NCI-H524 (cell line): ENCODE measurements at regions not wholly inside any gene's neighbourhood (a gene's known extent, or its start where the extent isn't known, plus 50 kb on each side); places are given as distances from the start of the nearest gene placed in this dataset.
A peak's percentile ranks its signal among the peaks of the same experiment; 100 is the strongest.

Source experiments
- DNase-seq, 2 experiments: peaks; one replicate each; lab custom pipeline; 2025; lab: John Stamatoyannopoulos, UW

DNA sequence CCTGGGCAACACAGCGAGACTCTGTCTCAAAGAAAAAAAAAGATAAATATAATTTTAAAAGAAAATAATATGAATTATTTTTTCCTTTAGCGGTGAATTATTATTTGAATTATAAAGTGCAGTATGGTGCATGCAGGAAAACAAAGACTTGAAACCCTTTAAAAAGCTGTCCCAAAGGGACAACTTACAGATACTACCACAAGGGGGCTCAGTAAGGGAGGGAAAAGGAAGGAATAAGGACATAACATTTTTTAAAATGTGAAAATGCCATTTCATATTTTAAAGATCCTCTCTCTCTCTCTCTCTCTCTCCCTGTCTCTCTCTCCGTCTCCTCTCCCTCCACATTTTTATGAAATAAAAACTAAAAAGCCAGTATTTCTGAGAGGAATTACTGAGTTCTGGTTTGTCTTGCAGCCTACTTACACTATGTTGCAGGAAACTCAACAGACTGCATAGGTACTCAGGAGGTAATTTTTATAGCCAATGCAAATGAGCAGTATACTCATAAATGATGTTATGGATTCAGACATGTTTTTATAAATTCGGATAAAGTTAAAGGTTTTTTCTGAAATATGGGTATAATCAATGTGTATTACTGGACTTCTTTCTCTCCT is 455.0 kb upstream of the GJE1 start:
- peak; percentile 15 to 53 for DNase-seq

- DNase-seq, result peak in 1 of 2 experiments; percentile 44
Observed at GRCh38 chr6:141675957-141676356, 456.8 kb upstream of the GJE1 start.

- no peak for DNase-seq
Observed at GRCh38 chr6:141669141-141669540, 463.6 kb upstream of the GJE1 start.

- no peak for DNase-seq
Observed at GRCh38 chr6:141667580-141668309, 465.0 kb upstream of the GJE1 start.

GRCh38 chr6:141666187-141666586 is 466.5 kb upstream of the GJE1 start:
- DNase-seq, result no peak

- no peak for DNase-seq
Observed at GRCh38 chr6:141664744-141665143, 468.0 kb upstream of the GJE1 start.

DNA sequence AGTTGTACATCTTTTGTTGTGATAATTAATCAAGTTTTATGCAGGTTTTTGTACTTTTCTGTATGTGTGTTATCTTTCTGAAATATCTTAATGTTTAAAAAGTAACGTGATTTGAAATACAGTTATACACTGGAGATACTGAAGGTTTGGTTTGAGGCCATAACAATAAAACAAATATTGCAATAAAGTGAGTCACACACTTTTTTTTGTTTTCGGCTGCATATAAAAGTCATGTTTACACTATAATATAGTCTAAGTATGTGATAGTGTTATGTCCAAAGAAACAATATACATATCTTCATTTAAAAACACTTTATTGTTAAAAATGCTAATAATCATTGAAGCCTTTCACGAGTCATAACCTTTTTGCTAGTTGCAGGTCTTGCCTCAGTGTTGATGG is 473.1 kb upstream of the GJE1 start:
- DNase-seq, result no peak

- no peak for DNase-seq
Observed at GRCh38 chr6:141658696-141659095, 474.0 kb upstream of the GJE1 start.

DNA sequence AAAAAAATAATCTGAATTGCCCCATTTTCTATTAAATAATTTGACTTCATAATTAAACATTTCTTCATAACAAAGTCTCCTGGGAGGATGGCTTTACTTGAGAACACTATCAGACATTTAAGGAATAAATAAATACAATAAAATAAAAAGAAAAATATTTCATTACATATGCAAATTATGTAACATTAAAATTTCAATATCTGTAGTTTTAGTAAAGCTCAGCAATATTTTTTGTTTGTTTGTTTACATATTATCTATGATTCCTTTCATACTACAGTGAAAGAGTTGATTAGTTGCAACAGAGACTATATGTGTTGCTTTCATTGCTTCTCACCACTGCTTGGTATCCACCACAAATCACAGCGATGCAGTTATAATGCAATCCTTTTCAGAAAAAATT is 474.9 kb upstream of the GJE1 start:
- DNase-seq, result no peak

GRCh38 chr6:141653590-141653989 is 479.1 kb upstream of the GJE1 start:
- peak in 1 of 2 experiments; percentile 28 for DNase-seq

DNA sequence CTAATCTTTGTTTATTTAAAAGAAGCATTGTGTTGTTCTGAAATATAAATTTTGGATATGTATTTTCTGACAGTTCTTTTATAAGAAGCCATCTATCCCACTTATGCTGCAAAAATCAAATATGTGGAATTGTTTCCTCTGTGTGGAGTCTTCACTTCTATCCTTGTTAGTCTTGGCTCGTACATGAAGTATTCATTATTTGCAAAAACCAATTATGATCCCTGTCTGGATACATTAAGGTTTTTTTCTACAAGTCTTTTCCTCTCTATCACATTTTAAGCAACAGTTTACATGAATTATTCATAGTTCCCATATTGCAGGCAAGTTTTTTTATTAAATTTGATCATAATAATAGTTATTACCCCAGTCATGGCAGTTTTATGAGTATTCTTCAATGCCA is 490.8 kb upstream of the GJE1 start:
- no peak for DNase-seq

- DNase-seq, result no peak
Observed at GRCh38 chr6:141641406-141641805, 491.3 kb upstream of the GJE1 start.

- no peak for DNase-seq
Observed at GRCh38 chr6:141635621-141636020, 497.1 kb upstream of the GJE1 start.

GRCh38 chr6:141634269-141634668 is 498.5 kb upstream of the GJE1 start:
- DNase-seq, result no peak

DNA sequence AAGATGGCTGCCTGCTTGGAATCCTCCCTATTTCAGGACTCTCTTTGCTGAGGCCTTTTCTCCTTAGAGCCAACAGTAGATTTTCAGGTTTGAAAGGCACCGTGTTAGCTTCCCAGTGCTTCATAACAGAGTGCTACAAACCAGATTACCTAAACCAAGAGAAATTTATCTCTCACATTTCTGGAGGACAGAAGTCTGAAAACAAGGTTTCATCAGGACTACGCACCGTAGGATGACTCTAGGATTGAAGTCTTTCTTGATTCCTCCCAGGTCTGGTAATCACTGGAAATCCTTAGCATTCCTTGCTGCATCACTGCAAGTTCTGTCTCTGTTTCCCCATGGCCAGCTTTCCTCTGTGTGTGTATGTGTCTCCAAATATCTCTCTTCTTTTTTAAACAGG is 508.4 kb upstream of the GJE1 start:
- no peak for DNase-seq

- no peak for DNase-seq
Observed at GRCh38 chr6:141618180-141618581, 514.5 kb upstream of the GJE1 start.

- DNase-seq, result no peak
Observed at GRCh38 chr6:141610741-141611140, 522.0 kb upstream of the GJE1 start.

- DNase-seq, result no peak
Observed at GRCh38 chr6:141607956-141608355, 524.8 kb upstream of the GJE1 start.

- no peak for DNase-seq
Observed at GRCh38 chr6:141598487-141598886, 534.2 kb upstream of the GJE1 start.

GRCh38 chr6:141594874-141595273 is 537.9 kb upstream of the GJE1 start:
- DNase-seq, result peak in 1 of 2 experiments; percentile 12

GRCh38 chr6:141593311-141593710 is 539.4 kb upstream of the GJE1 start:
- no peak for DNase-seq

DNA sequence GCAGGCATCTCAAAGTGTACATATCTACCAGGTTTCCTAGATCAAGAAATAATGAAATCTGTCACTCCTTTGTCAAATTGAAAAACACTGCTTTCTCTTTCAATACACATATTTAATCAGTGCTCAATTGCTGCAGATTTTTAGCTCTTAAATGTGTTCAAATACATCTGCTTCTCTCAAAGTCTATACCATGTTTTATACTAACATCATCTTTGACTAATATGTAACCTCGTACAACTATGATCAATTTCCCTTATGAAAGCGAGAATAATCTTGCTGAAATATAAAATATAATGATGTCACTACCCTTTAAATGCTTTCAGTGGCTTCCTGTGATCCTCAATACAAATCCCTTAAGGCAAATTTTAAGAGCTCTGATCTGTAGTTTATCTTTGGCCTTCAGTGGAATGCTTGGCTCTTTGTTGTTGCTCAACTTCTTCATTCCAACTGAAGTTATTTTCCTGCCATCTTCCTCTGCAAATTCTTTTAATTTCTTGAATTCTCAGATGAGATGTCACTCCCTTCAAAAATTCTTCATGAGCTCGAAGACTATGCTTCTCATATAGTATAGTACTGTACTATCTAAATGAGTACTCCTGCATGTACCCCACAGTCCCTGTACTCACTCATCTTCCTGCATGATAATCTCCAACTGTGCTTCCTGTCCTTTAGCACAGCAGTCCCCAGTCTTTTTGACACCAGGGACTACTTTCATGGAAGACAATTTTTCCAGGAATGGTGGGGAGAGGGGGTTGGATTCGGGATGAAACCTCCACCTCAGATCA is 545.1 kb upstream of the GJE1 start:
- no peak for DNase-seq

GRCh38 chr6:141580988-141581552 is 551.7 kb upstream of the GJE1 start:
- no peak for DNase-seq
